ENCODE measurements at regions not wholly inside any gene's neighbourhood (a gene's known extent, or its start where the extent isn't known, plus 50 kb on each side); places are given as distances from the start of the nearest gene placed in this dataset.

- TF ChIP-seq CTCF (IDR thresholded peaks at IDR 0.05) (no peak), POLR2A (IDR thresholded peaks at IDR 0.05) (no peak)
Observed at GRCh38 chr12:125907351-125907750, 842.1 kb downstream of the AACS start.

All from adrenal gland (tissue), 5 donors.